RKO (cell line): ENCODE measurements at regions not wholly inside any gene's neighbourhood (a gene's known extent, or its start where the extent isn't known, plus 50 kb on each side); places are given as distances from the start of the nearest gene placed in this dataset.

Experiments used
- DNase-seq: peaks from one replicate; pipeline ENCODE4 v3.0.0-alpha.2; 2016; ENCODE audit warnings: low spot score

DNA sequence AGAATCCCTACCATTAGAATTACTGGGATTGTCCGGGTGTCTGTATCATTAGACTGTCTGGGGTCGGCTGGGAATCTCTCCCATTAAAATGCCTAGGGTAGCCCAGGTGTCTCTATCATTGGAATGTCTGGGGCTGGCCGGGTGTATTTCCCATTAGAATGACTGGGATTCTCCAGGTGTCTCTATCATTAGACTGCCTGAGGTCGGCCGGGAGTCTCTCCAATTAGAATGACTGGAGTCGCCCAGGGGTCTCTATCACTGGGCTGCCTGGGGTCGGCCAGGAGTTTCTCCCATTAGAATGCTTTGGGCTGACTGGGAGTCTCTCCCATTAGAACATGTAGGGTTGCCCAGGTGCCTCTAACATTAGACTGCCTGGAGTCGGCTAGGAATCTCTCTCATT lies 1560.7 kb downstream of the UQCRFS1 start:
- no peak for DNase-seq

DNA sequence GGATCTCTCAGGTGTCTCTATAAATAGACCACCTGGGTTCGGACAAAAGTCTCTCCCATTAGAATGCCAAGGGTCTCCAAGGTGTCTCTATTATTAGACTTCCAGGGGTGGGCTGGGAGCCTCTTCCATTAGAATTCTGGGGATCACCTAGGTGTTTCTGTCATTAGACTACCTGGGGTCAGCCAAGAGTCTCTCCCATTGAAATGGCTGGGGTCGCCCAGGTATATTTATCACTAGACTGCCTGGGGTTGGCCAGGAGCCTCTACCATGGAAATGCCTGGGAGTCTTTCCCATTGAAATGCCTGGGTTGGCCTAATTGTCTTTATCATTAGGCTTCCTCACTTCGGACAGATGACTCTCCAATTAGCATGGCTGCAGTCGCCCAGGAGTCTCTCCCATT lies 1565.5 kb downstream of the UQCRFS1 start:
- DNase-seq: no peak

DNA sequence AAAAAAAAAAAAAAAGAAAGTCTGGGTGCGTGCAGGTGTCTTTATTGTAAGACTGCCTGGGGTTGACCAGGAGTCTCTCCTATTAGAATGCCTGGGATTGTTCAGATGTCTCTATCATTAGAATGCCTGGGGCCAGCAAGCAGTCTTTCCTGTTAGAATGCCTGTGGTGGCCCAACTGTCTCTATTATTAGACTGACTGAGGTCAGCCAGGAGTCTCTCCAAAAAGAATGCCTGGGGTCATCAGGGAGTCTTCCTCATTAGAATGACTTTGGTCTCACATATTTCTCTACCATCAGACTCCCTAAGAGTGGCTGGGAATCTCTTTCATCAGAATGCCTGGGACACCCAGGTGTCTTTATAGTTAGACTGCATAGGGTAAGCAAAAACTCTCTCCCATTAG lies 1577.5 kb downstream of the UQCRFS1 start:
- no peak for DNase-seq

DNA sequence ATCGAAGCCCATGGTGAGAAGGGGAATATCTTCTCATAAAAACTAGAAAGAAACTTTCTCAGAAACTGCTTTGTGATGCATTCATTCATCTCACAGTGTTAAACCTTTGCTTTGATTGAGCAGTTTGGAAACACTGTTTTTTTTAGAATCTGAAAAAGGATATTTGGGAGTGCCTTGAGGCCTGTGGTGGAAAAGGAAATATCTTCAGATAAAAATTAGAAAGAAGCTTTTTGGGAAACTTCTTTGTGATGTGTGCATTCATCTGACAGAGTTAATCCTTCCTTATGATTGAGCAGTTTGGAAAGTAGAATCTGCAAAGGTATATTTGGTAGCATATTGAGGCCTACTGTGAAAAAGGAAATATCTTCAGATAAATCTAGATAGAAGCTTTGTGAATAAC lies 1594.9 kb downstream of the UQCRFS1 start:
- DNase-seq: no peak

DNA sequence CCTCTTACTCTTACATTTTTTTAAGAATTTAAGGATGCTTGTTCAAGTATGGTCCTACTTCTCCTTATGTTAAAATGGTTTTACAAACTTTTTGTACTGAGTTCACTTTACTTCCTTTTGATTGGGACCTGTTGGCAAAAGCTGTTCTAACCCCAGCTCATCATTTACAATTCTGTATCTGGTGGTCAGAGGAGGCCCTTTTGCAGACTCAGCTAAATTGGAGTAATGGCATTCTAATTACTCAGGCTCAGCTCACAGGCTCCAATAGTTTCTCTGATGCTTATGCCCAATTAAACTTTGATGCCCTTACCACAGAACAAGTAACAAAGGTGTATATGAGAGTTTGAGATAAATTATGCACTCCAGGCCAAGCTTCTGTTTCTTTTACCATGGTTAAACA lies 1632.0 kb downstream of the UQCRFS1 start:
- DNase-seq: no peak
